Caki2 (cell line): ENCODE measurements at regions not wholly inside any gene's neighbourhood (a gene's known extent, or its start where the extent isn't known, plus 50 kb on each side); places are given as distances from the start of the nearest gene placed in this dataset.

Source experiments
- DNase-seq: peaks from one replicate; pipeline ENCODE4 v3.0.0-alpha.2; 2015; ENCODE audit warnings: low read depth
- in situ Hi-C: cut with HindIII; loops from 2 replicates; pipeline ENCODE4 v1.10.0; 2016; ENCODE audit warnings: low sequenced_read_pairs, low pct_unique_long_range_greater_than_20kb, mixed read lengths

- DNase-seq = no peak
- in situ Hi-C loops = no loop called here
These were observed 56.4 kb upstream of the MIR17HG start for GRCh38 chr13:91291078-91291477.

DNA sequence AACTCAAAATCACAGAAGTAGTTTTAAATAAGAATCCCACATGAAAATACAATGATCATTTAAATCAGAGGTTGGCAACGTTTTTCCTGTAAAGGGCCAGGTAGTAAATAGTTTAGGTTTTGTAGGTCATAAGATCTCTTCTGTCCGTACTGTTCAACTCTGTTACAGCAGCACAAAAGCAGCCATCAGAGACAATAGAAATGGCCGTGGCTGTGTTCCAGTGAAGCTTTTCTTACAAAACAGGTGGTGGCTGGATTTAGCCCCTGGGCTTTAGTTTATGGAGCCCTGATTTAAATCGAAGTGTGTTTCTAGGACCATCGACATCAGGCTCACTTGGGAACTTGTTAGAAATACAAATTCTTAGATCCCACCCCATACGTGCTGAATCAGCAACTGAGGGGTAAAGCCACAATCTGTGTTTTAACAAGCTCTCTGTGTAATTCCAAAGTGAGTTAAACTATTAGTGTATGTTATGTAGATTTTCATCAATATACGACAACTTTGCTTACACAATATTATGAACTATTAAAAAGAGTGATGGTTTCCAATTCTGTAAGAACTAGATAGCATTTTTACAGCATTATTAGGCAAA is 54.8 kb upstream of the MIR17HG start:
- no peak for DNase-seq
- in situ Hi-C loops = no loop called here

GRCh38 chr13:91295712-91296410 is 51.6 kb upstream of the MIR17HG start:
- DNase-seq = no peak
- in situ Hi-C loops = no loop called here

- in situ Hi-C loops = no loop called here
- DNase-seq = no peak
These were observed 50.0 kb upstream of the MIR17HG start for GRCh38 chr13:91297503-91297902.
